ENCODE measurements at regions not wholly inside any gene's neighbourhood (a gene's known extent, or its start where the extent isn't known, plus 50 kb on each side); places are given as distances from the start of the nearest gene placed in this dataset.

DNA sequence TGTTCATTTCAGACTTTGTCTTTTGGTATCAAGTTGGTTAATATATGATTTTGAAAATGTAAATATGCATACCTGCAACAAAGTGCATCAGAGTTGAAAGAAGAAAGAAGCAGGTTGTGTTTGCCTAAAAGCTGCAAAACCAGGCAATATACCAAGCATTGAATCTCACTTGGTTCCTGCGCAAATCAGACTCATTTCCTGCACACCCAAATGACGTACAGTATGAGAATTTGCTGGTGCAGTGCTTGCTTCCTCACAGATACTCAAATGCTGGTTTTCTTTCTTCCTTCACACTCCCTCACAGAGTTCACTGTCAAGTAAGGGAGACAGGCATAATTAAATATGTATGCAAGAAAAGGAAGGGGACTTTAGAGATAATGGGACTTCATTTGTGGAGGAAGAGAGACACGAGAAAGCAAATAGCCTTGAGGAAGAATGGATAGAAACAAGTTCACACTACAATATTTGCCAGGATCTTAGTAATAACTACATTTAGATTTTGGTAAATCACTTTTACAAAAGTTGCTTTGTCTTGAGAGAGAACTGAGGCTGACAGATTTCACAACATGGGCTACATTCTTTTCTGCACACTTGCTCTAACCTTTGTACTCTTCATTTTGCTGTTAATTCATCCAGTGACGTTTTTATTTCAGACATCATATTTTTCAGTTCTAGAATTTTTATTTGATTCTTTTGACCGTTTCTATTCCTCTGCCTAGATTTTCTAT, 56.9 kb upstream of the AOAH start:
- H4K20me1 ChIP-seq, result no peaks in the 10 kb centered on the region
- no peaks in the 10 kb centered on the region for H3K27me3 ChIP-seq
- H3K4me3 ChIP-seq, result no peak overlapping the region
- H3K4me2 ChIP-seq, result no peak overlapping the region
- no peaks in the 10 kb centered on the region for H3K9me3 ChIP-seq
- no peak overlapping the region for H3K9ac ChIP-seq
- H3K27ac ChIP-seq, result no peak overlapping the region
- peaks cover 54% of the 10 kb centered on the region for H3K4me1 ChIP-seq
- H3K36me3 ChIP-seq, result no peaks in the 10 kb centered on the region
- TF ChIP-seq Cebpa-rat (IDR thresholded peaks at IDR 0.05), result no peak

DNA sequence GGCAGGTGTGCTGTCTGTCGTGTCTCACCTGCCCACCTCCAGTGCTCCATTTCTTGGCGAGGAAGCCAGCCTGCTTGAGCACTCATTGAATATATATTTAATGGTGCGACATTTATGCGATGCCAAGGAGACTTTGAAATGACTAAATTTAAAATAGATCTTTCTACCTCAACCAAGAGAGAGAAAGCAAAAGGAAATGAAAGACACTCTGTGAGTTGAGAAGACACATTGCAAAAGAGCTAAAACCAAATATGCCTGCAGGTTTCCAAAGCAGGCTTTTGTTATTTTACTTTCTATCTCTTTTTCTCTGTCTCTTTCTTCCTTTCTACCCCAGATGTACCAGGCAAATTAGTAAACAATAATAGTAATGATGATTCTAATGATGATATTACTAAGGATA, 53.6 kb upstream of the AOAH start:
- Histone ChIP-seq H4K20me1 (no peaks in the 10 kb centered on the region), H3K36me3 (no peaks in the 10 kb centered on the region), H3K9me3 (no peaks in the 10 kb centered on the region), H3K4me2 (peak overlapping the region; percentile 72), H3K4me3 (no peak overlapping the region), H3K27me3 (no peaks in the 10 kb centered on the region), H3K4me1 (peaks cover 40% of the 10 kb centered on the region), H3K27ac (no peak overlapping the region), H3K9ac (no peak overlapping the region)
- no peak for TF ChIP-seq Cebpa-rat (IDR thresholded peaks at IDR 0.05)

- no peaks in the 10 kb centered on the region for H3K36me3 ChIP-seq
- no peaks in the 10 kb centered on the region for H3K9me3 ChIP-seq
- peak overlapping the region; percentile 72 for H3K4me2 ChIP-seq
- no peak for TF ChIP-seq Cebpa-rat (IDR thresholded peaks at IDR 0.05)
- H3K4me3 ChIP-seq, result no peak overlapping the region
- no peaks in the 10 kb centered on the region for H4K20me1 ChIP-seq
- no peak overlapping the region for H3K9ac ChIP-seq
- peaks cover 40% of the 10 kb centered on the region for H3K4me1 ChIP-seq
- H3K27me3 ChIP-seq, result no peaks in the 10 kb centered on the region
- no peak overlapping the region for H3K27ac ChIP-seq
Observed at GRCh38 chr7:36777062-36777461, 52.8 kb upstream of the AOAH start.

GRCh38 chr7:36775676-36776075, 51.4 kb upstream of the AOAH start:
- TF ChIP-seq Cebpa-rat (IDR thresholded peaks at IDR 0.05), result no peak
- H3K27me3 ChIP-seq, result no peaks in the 10 kb centered on the region
- H3K27ac ChIP-seq, result no peak overlapping the region
- no peaks in the 10 kb centered on the region for H4K20me1 ChIP-seq
- peak overlapping the region; percentile 72 for H3K4me2 ChIP-seq
- no peak overlapping the region for H3K4me3 ChIP-seq
- no peak overlapping the region for H3K9ac ChIP-seq
- no peaks in the 10 kb centered on the region for H3K9me3 ChIP-seq
- no peaks in the 10 kb centered on the region for H3K36me3 ChIP-seq
- peaks cover 40% of the 10 kb centered on the region for H3K4me1 ChIP-seq

DNA sequence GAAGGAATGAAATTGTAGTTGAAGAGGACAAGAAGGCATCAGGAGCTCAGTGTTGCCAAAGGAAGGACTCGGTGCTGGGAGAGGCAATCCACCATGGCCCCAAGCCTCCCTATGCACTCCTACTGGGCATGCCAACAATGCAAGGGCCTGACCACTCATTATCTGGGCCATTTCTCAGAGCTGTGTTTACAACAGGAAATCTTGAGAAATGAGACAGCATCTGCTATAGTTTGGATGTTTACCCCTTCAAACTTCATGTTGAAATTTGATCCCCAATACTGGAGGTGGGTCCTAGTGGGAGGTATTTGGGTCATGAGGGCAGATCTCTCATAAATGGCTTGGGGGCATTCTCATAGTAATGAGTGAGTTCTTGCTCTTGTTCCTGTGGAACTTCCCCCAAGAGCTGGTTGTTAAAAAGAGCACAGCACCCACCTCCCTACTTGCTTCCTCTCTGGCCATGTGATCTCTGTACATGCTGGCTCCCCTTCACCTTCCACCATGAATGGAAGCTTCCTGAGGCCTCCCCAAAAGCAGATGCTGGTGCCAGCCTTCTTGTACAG, 50.8 kb upstream of the AOAH start:
- H3K4me2 ChIP-seq, result peak overlapping the region; percentile 72
- no peak overlapping the region for H3K9ac ChIP-seq
- no peak overlapping the region for H3K27ac ChIP-seq
- TF ChIP-seq Cebpa-rat (IDR thresholded peaks at IDR 0.05), result no peak
- peaks cover 37% of the 10 kb centered on the region for H3K4me1 ChIP-seq
- no peaks in the 10 kb centered on the region for H3K27me3 ChIP-seq
- H3K36me3 ChIP-seq, result no peaks in the 10 kb centered on the region
- H3K4me3 ChIP-seq, result no peak overlapping the region
- no peaks in the 10 kb centered on the region for H4K20me1 ChIP-seq
- no peaks in the 10 kb centered on the region for H3K9me3 ChIP-seq
